Fibroblast of lung (primary cell): ENCODE measurements at regions not wholly inside any gene's neighbourhood (a gene's known extent, or its start where the extent isn't known, plus 50 kb on each side); places are given as distances from the start of the nearest gene placed in this dataset.
A peak's percentile ranks its signal among the peaks of the same experiment; 100 is the strongest.

Source experiments
- DNase-seq, 2 donors: peaks; one replicate each; pipeline versions ENCODE4 v3.0.0 to v3.0.0-alpha.2; 2010; ENCODE audit warnings: low read depth in 2 of 2
- H2AFZ ChIP-seq: 2 replicates; pipeline ENCODE4 v1.5.1; 2012; ENCODE audit warnings: low read length, control low read depth, inconsistent platforms
- H3K27ac ChIP-seq: 2 replicates; pipeline ENCODE4 v1.5.1; 2011; ENCODE audit warnings: low read length, control low read depth; ENCODE audit not compliant: insufficient read depth
- H3K27me3 ChIP-seq: 2 replicates; pipeline ENCODE4 v1.5.1; 2011; ENCODE audit warnings: mild to moderate bottlenecking, low read length; ENCODE audit not compliant: control insufficient read depth, insufficient read depth
- H3K36me3 ChIP-seq: 2 replicates; pipeline ENCODE4 v1.5.1; 2011; ENCODE audit warnings: low read length; ENCODE audit not compliant: control insufficient read depth, insufficient read depth
- H3K4me1 ChIP-seq: 2 replicates; pipeline ENCODE4 v1.5.1; 2011; ENCODE audit warnings: low read length; ENCODE audit not compliant: control insufficient read depth, insufficient read depth; ENCODE audit errors: extremely low read depth
- H3K4me2 ChIP-seq: 2 replicates; pipeline ENCODE4 v1.5.1; 2011; ENCODE audit warnings: low read length, control low read depth; ENCODE audit not compliant: insufficient read depth; ENCODE audit errors: extremely low read depth
- H3K4me3 ChIP-seq, 4 experiments: fragments of 200-600 bp in 1 of 4; sonication (generic) in 1 of 4; replicated peaks in 1 of 4; 2 replicates each; pipeline ENCODE4 v1.5.1; 2011 to 2016; ENCODE audit warnings: low read length in 4 of 4, low read depth in 3 of 4, mild to moderate bottlenecking in 3 of 4, control low read depth in 2 of 4, inconsistent platforms in 1 of 4, mixed read lengths in 1 of 4; ENCODE audit not compliant: insufficient read depth in 1 of 4; ENCODE audit errors: control extremely low read depth in 1 of 4
- H3K79me2 ChIP-seq: 2 replicates; pipeline ENCODE4 v1.5.1; 2012; ENCODE audit warnings: mild to moderate bottlenecking, low read length, inconsistent platforms; ENCODE audit not compliant: control insufficient read depth, insufficient read depth
- H3K9ac ChIP-seq: 2 replicates; pipeline ENCODE4 v1.5.1; 2011; ENCODE audit warnings: mild to moderate bottlenecking, low read length, control low read depth; ENCODE audit not compliant: insufficient read depth
- H3K9me3 ChIP-seq: 2 replicates; pipeline ENCODE4 v1.5.1; 2012; ENCODE audit warnings: low read depth, low read length; ENCODE audit not compliant: control insufficient read depth, insufficient read depth
- H4K20me1 ChIP-seq: 2 replicates; pipeline ENCODE4 v1.5.1; 2011; ENCODE audit warnings: low read length; ENCODE audit not compliant: control insufficient read depth, insufficient read depth; ENCODE audit errors: extremely low read depth
- EZH2 ChIP-seq: IDR thresholded peaks from 2 replicates; pipeline ENCODE4 v1.5.1; 2012; ENCODE audit warnings: low read length, control low read depth, mild to moderate bottlenecking; ENCODE audit errors: missing control alignments
- TF ChIP-seq, protein P1 (sequence below), 2 donors: IDR thresholded peaks in 1 of 2; conservative IDR thresholded peaks in 1 of 2; 1 replicate in 1 of 2; 2 replicates in 1 of 2; pipeline ENCODE4 v1.5.1; 2011 to 2012; ENCODE audit warnings: low read length in 2 of 2, control low read depth in 1 of 2, inconsistent platforms in 1 of 2, low read depth in 1 of 2, mild to moderate bottlenecking in 1 of 2

DNA sequence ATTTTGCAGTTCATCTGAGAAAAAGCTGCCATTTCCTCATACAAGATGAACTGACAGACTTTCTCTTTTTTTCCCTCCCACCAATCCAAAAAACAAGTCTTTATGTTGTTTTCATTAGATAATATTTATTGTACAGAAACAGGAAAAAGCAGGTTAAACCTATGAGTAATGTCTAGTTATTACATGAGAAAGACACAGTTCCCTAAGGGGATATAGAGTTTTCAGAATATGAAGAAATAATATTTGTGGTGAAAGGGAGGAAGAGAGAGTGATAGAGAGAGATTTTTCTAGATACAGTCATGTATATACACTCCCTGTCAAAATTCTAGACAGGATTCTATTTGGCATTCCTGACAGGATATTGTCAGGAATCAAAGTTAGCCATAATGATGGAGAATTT is 392.4 kb downstream of the BMP2 start:
- no peaks in the 10 kb centered on the region for H3K27me3 ChIP-seq
- H3K36me3 ChIP-seq = no peaks in the 10 kb centered on the region
- no peaks in the 10 kb centered on the region for H3K79me2 ChIP-seq
- no peak overlapping the region for H3K27ac ChIP-seq
- H3K4me3 ChIP-seq = no peak overlapping the region
- no peaks in the 10 kb centered on the region for H3K4me1 ChIP-seq
- H3K4me2 ChIP-seq = no peak overlapping the region
- DNase-seq = no peak
- TF ChIP-seq, protein P1, sequence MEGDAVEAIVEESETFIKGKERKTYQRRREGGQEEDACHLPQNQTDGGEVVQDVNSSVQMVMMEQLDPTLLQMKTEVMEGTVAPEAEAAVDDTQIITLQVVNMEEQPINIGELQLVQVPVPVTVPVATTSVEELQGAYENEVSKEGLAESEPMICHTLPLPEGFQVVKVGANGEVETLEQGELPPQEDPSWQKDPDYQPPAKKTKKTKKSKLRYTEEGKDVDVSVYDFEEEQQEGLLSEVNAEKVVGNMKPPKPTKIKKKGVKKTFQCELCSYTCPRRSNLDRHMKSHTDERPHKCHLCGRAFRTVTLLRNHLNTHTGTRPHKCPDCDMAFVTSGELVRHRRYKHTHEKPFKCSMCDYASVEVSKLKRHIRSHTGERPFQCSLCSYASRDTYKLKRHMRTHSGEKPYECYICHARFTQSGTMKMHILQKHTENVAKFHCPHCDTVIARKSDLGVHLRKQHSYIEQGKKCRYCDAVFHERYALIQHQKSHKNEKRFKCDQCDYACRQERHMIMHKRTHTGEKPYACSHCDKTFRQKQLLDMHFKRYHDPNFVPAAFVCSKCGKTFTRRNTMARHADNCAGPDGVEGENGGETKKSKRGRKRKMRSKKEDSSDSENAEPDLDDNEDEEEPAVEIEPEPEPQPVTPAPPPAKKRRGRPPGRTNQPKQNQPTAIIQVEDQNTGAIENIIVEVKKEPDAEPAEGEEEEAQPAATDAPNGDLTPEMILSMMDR (conservative IDR thresholded peaks at IDR 0.05 in 1 of 2, IDR thresholded peaks at IDR 0.05 in 1 of 2; ENCODE audit: low read depth in 1 of 2, low read length in 2 of 2) = no peak
- TF ChIP-seq EZH2 = no peak
- no peak overlapping the region for H3K9ac ChIP-seq
- H3K9me3 ChIP-seq = no peaks in the 10 kb centered on the region
- no peak overlapping the region for H2AFZ ChIP-seq
- H4K20me1 ChIP-seq = no peaks in the 10 kb centered on the region

DNA sequence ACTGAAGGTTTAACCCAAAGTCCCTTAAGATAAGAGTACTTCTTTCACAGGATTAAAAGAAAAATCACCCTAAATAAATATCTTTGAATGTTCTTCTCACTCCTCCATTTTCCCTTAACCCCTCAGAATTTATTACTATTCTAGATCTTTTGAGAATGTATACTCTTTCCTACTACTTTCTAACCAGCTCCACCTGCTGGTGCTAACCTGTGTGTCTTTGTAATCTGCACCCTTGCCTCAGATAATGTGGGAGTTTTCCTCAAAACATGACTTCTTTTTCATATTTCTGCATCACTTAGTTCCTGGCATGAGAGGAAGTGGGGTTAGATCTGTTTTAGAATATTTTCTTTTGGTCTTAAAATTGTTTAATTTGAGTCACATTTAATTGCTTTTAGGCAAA is 394.2 kb downstream of the BMP2 start:
- H3K27ac ChIP-seq = no peak overlapping the region
- no peaks in the 10 kb centered on the region for H3K4me1 ChIP-seq
- no peaks in the 10 kb centered on the region for H3K79me2 ChIP-seq
- no peaks in the 10 kb centered on the region for H3K27me3 ChIP-seq
- H2AFZ ChIP-seq = no peak overlapping the region
- no peaks in the 10 kb centered on the region for H3K36me3 ChIP-seq
- peak; percentile 5 to 24 for DNase-seq
- no peak overlapping the region for H3K4me3 ChIP-seq
- H3K9me3 ChIP-seq = no peaks in the 10 kb centered on the region
- no peaks in the 10 kb centered on the region for H4K20me1 ChIP-seq
- no peak for TF ChIP-seq EZH2
- TF ChIP-seq, protein P1 (conservative IDR thresholded peaks at IDR 0.05 in 1 of 2, IDR thresholded peaks at IDR 0.05 in 1 of 2; ENCODE audit: low read depth in 1 of 2, low read length in 2 of 2) = peak in 1 of 2 donors; percentile 35
- no peak overlapping the region for H3K4me2 ChIP-seq
- H3K9ac ChIP-seq = no peak overlapping the region

DNA sequence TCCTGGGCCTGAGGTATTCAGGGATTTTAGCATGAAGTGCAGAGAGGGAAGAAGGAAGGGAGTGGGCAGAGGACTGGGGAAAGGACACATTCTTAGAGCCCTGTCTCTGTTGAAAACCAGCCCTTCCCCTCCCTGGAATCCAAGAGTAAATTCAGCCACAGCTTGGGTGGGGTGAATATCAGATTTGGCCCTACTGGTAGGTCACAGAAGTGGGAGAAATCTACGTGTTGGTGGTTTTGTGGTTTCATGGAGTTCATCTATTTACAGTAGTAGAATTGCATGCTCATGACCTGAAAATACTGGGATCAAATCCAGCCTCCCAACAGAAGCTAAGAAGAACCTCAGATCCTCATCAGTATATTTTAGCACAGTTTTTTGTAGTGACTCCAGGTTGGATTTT is 404.4 kb downstream of the BMP2 start:
- Histone ChIP-seq H3K9ac (no peak overlapping the region), H3K27me3 (no peaks in the 10 kb centered on the region), H3K4me2 (no peak overlapping the region), H3K79me2 (no peaks in the 10 kb centered on the region), H3K4me1 (no peaks in the 10 kb centered on the region), H2AFZ (no peak overlapping the region), H3K27ac (no peak overlapping the region), H3K4me3 (no peak overlapping the region), H4K20me1 (no peaks in the 10 kb centered on the region), H3K36me3 (no peaks in the 10 kb centered on the region), H3K9me3 (no peaks in the 10 kb centered on the region)
- DNase-seq = peak; percentile 12 to 94
- TF ChIP-seq EZH2 = no peak
- TF ChIP-seq, protein P1 (conservative IDR thresholded peaks at IDR 0.05 in 1 of 2, IDR thresholded peaks at IDR 0.05 in 1 of 2; ENCODE audit: low read depth in 1 of 2, low read length in 2 of 2) = no peak
